Stimulated activated CD8-positive, alpha-beta memory T cell treated with anti-CD3 and anti-CD28 coated beads, Interleukin-4, amount 100 ng/mL, for 24 hours (primary cell): ENCODE measurements at regions not wholly inside any gene's neighbourhood (a gene's known extent, or its start where the extent isn't known, plus 50 kb on each side); places are given as distances from the start of the nearest gene placed in this dataset.
"Not testable (repeated sequence)": the region's sequence is repeated elsewhere in the genome, so short reads cannot be mapped to it uniquely, and the experiment has no call there.

Source experiments
- DNase-seq: peaks from one replicate; pipeline ENCODE4 v3.0.0-alpha.2; 2020; ENCODE audit warnings: low read depth

DNA sequence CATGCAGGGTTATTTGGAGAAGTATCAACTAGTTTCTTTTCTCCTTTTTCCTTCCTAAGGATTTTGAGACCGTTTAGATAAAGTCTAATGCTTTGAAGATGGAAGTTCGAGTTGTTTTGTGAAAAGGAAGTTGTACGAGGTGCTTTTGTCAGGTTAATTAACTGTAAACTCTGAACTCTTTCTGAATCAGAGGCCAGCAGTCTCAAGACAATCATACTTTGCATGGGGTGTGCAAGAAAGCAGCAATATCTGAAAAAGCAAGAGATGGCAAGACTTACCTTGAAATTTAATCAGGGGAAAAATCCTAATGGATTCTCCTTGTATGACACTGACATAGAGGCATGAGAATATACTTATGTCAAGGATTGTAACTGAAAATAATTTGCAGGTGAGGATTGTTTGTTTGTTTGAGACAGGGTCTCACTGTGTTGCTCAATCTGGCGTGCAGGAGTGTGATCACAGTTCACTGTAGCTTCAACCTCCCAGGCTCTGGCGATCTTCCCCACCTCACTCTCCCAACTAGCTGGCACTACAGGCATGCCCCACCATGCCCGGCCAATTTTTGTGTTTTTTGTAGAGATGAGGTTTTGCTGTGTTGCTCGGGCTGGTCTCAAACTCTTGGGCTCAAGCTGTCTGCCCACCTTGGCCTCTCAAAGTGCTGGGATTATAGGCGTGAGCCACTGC is 170.2 kb upstream of the HMGA2 start:
- DNase-seq = no peak

DNA sequence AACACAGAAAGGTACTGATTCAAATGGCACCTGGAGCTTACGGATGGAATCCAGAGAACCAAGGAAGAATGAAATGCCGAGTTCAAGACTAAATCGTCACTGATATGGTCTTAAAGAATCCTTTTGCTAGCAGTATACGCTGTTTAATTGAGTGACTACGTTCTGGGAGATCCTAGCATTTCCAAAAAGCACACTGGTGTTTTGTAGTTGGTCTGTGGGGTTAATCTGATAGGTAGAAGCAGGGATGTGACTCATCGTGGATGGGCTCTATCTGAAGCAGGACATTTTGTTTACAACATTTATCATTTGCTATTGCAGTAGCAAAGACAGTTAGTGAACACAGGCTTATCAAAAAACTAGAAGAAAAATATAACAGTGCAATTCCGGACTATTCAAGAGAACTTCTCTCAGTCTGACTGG is 169.2 kb upstream of the HMGA2 start:
- DNase-seq = no peak

DNA sequence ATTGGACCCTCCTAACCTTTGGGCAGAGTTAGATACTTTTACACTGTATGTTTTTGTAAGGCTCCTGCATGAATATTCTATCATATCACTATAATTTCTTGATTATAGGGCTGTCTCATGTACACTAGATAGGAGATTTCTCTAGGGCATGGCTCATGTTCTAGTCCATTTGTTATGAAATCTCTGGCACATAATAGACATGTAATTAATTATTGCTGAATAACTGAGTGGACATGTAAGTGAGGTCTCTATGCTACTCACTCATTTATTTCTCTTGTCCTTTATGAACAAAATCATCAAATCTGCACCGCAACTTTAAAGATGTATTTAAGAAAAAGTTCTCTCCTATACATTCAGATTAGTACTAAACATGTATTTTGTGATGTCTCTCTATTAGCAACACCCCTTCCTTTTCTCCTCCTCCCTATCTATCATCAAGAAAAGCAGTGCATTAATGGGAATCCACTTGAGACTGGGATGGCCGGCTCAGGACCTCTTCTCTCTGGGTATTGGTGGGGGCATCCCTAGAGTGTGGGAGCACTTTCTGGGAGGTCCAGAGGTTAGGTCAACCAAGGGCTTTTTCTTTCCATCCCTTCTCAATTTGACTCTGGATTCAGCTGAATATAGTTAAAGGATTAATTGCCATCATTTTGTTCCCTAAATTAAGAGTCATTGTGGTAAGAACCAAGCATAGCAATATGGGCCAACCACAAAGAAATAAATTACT is 168.0 kb upstream of the HMGA2 start:
- DNase-seq = no peak

DNA sequence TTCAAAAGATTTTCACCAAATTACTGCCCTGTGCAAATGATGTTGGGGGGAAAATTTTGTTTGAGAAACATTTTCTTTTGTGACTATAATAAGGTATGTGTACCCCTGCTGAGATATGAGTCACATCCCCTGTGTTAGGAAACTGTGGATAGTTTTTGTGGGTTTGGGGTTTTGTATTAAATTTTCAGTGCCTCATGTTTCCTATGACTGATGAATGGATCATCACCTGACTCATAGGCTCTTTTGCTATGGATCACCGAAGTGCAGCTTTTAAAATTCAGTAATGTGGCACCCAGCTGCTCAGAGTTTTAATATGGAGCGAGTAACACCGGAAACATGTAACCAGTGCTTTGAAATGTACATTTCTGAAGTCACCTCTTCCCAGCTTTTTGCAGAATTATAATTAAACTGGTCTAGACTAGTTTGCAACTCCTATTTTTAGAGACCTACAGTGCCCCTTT is 167.4 kb upstream of the HMGA2 start:
- DNase-seq = no peak

DNA sequence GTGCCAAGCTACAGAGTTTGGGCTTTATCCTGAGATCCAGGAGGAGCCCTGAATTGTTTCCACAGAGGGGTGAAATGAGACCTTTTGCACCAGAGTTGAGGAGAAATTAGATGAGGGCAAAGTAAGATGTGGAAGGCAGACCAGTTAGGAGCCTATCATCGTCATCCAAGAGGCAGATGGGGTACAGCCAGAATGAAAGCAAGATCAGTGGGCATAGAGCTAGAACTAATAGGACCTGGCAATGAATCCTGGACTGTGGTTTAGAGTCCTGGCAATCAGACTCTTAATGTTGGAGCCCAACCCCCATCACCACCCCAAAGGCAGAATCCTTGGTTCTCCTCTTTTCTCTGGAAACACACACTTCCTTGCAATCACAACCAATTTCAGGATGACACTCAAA is 166.6 kb upstream of the HMGA2 start:
- DNase-seq = no peak

DNA sequence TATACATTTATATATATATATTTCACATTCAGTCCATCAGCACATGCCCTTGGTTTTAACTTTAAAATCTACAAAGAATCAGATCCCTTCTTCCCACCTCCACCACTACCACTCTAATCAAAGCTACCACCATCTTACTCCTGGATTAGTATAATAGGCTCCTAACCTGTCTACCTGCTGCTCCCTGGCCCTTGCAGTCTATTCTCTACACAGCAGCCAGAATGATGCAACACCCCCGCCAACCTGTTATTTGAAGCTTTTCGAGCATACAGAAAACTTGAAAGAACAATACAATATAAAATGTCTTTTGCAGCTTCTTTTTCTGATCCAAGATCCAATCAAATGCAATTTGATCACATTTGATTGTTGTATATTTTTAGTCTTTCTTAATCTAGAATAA is 165.9 kb upstream of the HMGA2 start:
- no peak for DNase-seq

DNA sequence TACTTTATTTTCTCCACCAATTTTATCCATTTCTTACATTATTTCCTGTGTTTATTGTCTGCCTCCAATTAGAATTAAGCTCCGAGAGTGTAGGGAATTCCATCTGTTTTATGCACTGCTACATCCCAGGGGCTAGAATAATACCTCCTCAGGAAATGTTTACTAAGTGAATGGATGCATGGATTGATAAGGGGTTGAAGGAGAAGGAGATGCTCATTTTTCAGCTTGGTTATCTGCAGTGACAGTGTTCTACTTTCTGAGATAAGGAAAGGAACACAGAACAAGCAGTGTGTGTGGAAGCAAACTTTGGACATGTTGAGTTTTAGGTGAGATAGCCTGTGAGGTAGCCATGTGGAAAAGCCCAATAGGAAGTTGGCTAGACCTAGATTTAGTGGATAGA is 164.6 kb upstream of the HMGA2 start:
- DNase-seq = no peak

DNA sequence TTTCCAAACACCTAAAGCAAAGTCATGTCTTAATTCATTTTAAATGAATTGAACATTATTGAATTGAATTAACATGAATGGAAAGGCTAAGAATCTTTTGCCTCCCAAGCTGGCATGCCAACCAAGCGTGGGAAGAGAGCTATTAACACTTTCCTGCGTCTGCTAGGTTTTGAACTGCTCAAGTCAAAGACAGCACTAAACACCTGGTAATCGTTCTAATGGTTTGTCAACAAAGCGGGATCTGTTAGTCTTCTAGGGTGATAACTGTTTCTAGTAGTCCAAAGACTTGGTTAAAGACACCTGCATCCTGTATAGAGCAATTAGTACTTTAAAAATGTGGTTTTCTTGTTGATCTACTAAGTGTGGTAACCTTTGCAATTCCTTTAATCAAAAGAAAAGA is 164.2 kb upstream of the HMGA2 start:
- DNase-seq = no peak

DNA sequence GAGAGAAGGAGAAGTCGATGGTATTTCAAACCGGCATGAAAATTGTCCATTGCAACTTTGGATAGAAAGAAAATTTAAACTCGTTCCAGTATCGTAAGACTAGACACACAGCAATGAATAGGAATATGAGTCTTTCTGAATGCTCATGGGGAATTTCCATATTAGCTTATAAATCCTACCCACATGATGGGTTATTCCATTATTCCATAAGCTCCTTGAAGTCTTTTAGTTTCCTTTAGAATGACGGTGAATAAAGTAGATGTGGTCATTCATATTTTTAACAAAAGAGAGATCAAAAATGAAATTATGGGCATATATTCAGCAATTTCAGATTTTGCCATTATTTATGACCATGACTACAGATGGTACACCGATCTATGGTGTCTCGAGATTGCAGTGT is 163.4 kb upstream of the HMGA2 start:
- no peak for DNase-seq

DNA sequence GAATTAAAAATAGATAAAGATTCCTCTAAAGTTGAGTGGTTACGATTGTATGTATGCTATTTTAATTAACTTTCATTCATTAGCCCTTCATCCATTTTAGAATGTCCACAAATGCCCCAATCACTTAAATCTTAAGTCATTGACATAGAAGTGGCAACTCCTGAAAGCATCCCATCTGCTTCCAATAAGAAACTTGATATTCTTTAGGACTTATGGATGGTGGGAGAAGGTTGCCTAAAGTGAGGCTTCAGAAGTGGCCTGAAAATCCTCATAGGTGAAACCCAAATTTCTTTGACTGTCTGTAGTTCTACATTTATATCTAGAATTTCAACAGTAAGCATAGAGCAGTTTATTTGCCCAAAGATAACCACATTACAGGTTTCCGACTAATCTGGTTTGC is 161.7 kb upstream of the HMGA2 start:
- no peak for DNase-seq

DNA sequence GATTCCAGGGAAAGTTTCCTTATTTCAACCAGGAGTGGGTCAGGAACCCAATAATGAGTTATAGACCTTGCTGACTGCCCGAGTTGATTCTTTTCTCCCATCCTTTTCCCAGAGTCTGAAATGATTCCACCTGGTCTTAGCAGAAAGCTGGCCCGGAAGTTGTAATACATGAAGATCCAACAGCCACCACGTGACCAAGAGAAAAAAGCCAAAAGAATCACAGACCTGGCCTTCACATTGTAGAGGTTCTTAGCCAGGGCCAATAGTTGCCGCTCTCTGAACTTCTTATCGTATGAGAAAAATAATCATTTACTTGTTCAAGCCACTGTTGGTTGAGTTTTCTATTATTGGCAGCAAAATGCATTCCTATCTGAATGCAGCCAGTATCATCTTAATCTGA is 161.2 kb upstream of the HMGA2 start:
- no peak for DNase-seq

DNA sequence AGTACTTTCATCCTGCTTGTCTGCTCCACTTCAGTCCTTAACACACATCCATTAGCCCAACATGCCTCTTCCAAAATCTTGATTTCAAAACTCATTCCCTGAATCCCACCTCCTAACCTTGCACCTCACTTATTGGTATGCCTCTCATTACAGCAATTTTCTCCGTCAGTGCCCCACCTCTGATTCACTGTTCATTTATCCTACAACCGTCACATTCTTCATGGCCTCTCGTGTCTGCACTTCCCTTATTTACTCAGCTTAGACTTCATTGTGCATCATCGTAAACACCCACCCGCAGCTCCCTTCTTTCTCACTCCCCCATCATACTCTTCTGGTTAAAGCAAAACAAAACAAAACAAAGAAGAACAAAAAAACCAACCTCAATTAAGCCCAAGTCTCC is 160.6 kb upstream of the HMGA2 start:
- no peak for DNase-seq

DNA sequence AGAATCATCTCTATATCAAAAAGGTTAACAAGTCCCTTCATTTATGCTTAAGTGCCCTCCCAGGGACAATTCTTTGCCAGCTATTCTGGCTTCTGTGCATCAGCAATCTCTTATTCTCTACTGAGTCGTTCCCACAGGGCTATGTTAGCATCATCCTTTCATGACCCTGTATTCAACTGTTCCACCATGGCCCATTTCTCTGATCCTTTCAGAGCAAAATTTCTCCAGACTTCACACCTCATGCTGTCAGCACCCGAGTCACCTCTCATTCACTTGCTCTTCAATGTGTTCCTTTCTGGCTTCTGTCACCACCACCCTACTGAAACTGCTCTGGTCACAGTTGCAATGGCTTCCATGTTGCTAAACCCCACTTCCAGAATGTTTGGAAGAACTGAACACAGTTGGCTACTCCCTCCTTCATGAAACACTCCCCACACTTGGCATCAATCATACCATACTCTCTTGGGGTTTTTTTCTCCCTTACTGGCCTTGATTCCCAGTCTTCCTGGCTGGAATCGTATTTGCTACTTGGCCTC is 159.5 kb upstream of the HMGA2 start:
- DNase-seq = no peak

DNA sequence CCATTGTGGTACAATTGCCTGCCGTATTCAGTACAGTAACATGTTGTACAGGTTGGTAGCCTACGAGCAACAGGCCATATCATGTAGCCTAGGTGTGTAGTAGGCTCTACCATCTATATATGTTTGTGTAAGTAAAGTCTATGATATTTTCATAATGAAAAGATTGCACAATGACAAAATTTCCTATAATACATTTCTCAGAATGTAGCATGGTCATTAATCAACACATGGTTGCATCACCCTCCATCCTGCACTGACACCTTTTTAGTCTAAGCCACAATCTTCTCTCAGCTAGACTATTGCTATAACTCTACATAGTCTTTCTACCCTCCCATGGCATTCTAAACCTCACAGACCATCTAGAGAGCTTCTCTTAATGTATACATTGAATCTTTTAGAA is 158.5 kb upstream of the HMGA2 start:
- no peak for DNase-seq

DNA sequence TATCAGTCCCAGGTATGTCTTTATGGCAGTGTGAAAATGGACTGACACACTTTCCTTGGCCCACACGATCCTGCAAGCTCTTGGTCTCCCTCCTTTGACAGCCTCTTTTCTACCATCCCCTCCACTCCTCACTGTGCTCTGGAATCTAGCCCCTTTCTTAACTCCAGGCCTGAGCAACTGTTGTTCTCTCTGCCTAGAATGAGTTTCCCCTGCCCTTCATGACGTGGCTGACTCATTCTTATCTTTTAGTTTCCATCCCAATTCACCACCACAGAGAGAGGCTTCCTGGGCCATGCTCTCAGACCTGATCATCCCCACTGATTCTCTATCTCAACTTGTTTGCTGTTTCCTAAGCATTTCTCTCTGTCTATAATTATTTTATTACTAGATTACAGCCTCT is 157.4 kb upstream of the HMGA2 start:
- no peak for DNase-seq

DNA sequence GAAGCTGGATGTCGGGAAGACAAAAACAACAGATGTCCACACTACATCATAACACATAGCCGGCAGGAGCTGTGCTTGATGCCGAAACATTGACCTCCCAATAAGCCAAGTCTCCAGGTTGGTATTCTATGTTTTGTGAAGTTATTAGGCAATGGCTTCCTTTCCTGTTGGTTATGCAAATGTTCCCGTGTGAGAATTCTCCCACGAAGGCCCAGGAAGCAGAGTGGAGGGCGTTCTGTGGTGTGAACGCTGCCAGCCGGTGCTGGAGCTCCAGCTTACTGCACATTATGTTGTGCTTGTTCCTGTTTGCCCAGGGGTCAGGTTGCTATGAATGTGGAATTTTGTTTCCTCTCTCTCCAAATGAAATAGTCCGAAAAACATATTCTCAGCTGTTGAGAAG is 156.4 kb upstream of the HMGA2 start:
- DNase-seq = no peak

DNA sequence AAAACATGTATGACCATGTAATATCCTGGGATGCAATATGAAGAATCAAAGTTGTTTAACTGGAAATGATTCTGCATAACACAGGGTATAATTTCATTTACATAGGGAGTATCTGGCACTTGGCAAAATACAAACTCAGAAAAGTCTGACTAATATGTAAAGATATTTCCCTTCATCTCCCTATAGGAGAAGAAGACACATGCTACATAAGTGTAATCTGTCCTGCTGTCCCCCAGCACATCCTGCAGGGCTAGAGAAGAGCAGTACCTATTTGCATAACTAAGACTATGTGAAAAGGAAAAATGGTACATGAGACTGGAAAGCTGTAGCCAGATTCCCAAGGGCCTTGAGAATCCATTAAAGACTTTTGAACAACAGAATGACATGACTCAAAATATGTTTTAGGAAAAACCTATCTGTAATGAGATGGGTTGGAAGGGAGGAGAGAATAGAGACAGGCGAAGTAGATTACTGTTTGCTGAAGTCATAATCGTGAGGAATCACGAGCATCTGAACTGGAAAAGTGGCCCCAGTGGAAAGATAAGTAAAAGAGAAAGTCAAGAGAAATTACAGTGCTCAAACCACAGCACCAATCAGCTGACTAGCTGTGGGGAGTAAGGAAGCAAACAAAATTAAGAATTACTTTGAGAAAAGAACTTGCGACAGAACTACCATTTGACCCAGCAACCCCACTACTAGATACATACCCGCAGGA is 155.1 kb upstream of the HMGA2 start:
- DNase-seq = no peak

DNA sequence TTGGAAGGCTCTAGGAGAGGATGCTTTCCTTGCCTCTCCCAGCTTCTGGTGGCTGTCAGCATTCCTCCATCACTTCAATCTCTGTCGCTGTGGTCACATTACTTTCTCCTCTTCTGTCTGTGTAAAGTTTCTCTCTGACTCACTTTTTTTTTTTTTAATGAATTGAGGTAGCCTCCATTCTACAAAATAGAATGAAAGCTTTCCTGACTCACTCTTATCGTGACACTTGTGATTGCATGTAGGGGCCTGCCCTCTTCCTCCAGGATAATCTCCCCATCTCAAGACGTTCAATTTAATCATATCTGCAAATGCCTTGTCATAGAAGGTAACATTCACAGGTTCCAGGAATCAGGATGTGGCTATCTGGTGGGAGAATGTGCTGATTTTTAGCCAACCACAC is 153.5 kb upstream of the HMGA2 start:
- DNase-seq = no peak

DNA sequence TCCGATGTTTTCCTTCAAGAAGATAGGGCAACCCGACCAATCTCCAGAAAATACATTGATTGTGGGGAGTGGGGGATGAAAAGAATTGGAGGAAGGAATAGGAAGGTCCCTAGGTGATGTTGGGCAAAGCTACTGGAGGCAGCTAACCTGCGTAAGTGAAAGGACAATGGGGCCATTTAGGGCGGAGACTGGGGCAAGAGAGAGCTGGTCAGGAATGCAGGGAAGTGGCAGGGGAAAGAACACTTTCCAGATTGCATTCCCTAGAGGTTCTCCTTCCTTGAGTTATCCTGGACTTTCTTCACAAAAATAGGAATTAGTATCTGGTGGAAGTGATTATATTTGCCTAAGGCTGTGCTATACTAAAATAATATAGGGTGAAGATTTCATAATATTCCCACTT is 151.8 kb upstream of the HMGA2 start:
- DNase-seq = no peak

DNA sequence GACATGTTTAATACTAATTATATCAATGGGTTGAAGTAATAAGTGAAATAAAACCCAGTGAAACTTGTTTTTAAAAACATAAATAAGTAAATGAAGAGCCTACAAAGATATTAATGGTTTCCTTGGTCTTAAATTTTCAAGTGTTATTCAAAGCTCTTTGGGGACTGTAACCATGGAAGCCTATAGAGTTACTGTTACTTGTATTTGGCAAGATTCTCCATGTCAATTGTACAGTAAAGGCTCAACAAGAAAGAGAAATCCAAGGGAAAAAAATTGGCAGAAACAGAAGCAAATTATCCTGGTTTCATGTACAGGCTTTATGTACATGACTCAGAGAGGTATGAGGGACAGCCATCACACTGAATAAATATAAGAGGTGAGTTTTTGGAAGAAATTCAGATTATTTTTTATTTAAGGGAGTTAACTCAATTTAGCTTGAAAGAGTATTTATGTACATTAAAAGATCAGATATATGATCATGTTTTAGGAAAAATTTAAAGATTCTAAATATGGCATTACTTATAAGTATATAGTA is 151.1 kb upstream of the HMGA2 start:
- DNase-seq = no peak

DNA sequence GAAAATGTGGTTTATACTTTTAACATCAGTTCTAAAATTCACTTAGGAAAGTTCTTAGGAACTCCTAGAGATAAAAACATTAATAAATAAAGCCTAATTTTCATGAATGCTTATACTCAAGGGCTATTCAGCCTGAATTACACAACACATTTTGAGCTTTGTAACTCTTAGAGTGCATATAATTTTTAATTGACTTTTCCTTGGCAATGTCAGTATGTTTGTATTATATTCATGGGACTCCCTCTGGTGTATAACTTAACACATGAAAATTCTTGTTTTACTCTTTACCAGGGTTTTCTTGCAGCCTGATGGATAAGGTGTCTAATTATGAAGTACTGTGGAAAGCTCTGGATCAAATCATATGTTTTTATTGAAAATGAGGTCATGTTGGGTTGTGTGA is 150.6 kb upstream of the HMGA2 start:
- no peak for DNase-seq

DNA sequence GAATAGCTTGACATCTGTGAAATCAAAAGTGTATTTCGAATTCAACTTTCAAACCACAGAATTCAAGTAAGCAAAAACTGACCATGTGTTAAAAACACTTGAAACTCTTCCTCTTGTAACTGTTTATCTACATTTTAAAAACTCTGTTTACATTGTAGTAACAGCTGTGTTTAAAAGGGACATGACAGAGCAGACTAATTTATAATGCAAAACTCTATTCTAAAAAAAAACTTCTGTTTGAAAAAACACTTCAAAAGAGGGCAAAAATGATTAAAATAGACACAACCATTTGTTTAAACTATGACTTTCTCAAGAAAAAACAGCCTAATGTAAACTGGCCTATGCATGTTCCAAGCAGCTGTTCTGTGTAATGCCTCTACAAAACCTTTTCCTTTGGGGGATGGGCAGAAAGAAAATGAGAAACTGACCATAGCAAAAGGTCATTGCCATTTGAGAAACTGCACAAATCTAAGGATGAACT is 149.1 kb upstream of the HMGA2 start:
- DNase-seq = no peak

DNA sequence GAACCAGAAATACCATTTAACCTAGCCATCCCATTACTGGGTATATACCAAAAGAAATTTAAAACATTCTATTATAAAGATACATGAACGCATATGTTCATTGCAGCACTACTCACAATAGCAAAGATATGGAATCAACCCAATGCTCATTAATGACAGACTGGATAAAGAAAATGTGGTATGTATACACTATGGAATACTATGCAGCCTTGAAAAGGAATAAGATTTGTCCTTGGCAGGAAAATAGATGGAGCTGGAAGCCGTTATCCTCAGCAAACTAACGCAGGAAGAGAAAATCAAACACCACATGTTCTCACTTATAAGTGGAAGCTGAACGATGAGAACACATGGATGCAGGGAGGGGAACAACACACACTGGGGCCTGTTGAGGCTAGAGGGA is 146.1 kb upstream of the HMGA2 start:
- DNase-seq = not testable (repeated sequence)
